ENCODE measurements at regions not wholly inside any gene's neighbourhood (a gene's known extent, or its start where the extent isn't known, plus 50 kb on each side); places are given as distances from the start of the nearest gene placed in this dataset.

DNA sequence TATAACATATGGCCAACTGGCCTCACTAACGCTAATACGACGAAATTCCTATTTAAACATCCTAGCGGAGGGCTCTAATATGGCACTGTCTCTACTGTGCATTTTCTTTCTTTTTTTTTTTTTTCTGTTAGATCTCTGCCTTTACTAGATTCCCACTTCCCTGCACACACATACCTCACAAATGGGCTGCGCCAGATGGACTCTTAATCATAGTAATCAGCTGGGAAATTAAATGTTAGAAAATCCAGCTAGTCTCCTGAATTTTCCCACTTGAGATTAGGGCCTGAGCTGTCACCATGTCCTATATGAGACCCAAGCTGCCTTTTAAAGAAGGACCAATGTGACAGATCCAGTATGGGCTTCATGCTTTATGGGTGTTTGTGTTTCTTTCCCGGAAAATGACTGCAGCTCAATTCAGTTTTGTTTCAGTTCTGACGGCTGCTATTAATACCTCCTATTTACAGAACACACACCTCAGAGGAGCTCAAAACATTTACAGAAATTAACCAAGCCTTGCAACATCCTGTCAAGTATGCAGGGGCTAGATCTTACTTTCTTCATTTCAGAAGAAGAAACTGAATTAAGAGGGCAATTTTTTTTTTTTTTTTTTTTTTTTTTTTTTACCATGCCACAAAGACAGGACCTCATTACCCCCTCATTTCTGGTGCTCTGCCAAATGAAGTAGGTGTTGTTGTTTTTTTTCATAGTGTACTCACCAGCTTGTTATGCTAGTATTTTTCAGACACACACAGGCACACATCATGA is 49.8 kb upstream of the BLID start:
- DNase-seq = no peak

All from femur (tissue), 1 donor.